ENCODE measurements at regions not wholly inside any gene's neighbourhood (a gene's known extent, or its start where the extent isn't known, plus 50 kb on each side); places are given as distances from the start of the nearest gene placed in this dataset.

DNA sequence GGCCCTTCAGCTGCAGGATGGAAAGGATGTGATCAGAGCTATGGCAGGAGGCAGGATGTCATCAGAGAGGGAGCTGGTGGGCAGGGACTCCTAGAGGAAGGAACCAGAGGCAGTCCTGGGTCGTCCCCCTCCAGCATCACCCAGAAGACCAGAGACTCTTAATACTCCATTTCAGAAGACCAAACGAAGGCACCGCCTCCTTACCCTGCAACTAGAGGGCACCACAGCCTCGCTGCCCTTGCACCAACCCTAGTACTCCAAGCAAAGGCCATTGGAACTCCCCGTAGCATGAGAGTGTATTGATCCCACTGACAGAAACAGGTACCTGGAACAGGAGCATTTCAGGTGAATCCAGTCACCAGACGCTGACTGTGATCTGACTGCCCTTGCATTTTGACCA is 598.1 kb downstream of the NPHP4 start:
- TF ChIP-seq, protein P1, sequence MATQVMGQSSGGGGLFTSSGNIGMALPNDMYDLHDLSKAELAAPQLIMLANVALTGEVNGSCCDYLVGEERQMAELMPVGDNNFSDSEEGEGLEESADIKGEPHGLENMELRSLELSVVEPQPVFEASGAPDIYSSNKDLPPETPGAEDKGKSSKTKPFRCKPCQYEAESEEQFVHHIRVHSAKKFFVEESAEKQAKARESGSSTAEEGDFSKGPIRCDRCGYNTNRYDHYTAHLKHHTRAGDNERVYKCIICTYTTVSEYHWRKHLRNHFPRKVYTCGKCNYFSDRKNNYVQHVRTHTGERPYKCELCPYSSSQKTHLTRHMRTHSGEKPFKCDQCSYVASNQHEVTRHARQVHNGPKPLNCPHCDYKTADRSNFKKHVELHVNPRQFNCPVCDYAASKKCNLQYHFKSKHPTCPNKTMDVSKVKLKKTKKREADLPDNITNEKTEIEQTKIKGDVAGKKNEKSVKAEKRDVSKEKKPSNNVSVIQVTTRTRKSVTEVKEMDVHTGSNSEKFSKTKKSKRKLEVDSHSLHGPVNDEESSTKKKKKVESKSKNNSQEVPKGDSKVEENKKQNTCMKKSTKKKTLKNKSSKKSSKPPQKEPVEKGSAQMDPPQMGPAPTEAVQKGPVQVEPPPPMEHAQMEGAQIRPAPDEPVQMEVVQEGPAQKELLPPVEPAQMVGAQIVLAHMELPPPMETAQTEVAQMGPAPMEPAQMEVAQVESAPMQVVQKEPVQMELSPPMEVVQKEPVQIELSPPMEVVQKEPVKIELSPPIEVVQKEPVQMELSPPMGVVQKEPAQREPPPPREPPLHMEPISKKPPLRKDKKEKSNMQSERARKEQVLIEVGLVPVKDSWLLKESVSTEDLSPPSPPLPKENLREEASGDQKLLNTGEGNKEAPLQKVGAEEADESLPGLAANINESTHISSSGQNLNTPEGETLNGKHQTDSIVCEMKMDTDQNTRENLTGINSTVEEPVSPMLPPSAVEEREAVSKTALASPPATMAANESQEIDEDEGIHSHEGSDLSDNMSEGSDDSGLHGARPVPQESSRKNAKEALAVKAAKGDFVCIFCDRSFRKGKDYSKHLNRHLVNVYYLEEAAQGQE (IDR thresholded peaks at IDR 0.05; ENCODE audit: low read depth): no peak
- TF ChIP-seq RAD21 (IDR thresholded peaks at IDR 0.05; ENCODE audit: low read depth): peak; percentile 42

DNA sequence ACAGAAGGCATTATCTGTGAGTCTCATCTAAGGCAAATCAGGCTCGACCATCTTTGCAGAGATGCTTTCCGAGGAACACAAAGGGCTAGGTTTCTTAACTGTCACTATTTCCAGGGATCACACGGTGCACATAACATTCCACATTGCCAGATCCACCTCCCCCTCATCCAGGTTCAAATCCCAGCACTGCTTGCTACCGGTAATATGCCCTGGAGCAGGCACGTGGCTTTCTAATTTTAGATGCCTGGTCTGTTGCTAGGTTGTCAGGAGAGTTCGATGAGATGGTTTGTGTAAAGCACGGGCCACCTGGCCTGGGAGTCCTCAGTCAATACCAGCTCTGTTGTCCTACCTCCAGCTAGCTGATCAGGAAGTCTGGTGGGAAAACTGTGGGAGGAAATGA is 598.6 kb downstream of the NPHP4 start:
- TF ChIP-seq, protein P1 (IDR thresholded peaks at IDR 0.05; ENCODE audit: low read depth): no peak
- TF ChIP-seq NFIC (IDR thresholded peaks at IDR 0.05) (no peak), EP300 (IDR thresholded peaks at IDR 0.05; ENCODE audit: borderline replicate concordance) (no peak), FOXM1 (IDR thresholded peaks at IDR 0.05; ENCODE audit: borderline replicate concordance, low read depth) (no peak), TEAD4 (IDR thresholded peaks at IDR 0.05) (no peak), YY1 (IDR thresholded peaks at IDR 0.05; ENCODE audit: low read depth) (no peak), TCF12 (IDR thresholded peaks at IDR 0.05; ENCODE audit: low read depth) (no peak), ZBTB7A (IDR thresholded peaks at IDR 0.05; ENCODE audit: low read depth) (no peak), CEBPB (IDR thresholded peaks at IDR 0.05) (no peak), EGR1 (IDR thresholded peaks at IDR 0.05) (no peak), RAD21 (IDR thresholded peaks at IDR 0.05; ENCODE audit: low read depth) (no peak), CREB1 (IDR thresholded peaks at IDR 0.05; ENCODE audit: low read depth) (no peak)
- TF ChIP-seq, protein P2, sequence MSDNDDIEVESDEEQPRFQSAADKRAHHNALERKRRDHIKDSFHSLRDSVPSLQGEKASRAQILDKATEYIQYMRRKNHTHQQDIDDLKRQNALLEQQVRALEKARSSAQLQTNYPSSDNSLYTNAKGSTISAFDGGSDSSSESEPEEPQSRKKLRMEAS (IDR thresholded peaks at IDR 0.05): no peak

DNA sequence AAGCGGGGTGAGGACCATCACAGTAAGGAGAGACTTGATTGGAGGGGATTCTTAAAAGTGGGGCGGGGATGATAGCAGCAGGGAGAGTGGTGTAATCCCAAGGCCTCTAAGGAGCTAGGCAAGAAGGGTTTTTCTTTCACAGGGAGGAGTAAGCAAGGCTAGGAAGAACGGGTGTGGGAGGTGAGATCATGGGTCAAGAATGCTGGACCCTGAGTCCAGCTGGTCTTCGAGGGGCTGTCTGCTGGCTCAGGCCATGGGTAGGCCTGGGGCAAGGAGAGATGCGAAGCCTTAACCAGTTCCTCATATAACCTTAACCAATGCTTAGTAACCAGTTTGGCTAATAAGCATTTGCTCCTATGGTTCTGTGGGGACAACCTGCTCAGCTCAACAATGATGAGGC is 599.1 kb downstream of the NPHP4 start:
- TF ChIP-seq, protein P3, sequence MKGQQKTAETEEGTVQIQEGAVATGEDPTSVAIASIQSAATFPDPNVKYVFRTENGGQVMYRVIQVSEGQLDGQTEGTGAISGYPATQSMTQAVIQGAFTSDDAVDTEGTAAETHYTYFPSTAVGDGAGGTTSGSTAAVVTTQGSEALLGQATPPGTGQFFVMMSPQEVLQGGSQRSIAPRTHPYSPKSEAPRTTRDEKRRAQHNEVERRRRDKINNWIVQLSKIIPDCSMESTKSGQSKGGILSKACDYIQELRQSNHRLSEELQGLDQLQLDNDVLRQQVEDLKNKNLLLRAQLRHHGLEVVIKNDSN (IDR thresholded peaks at IDR 0.05): no peak
- TF ChIP-seq TEAD4 (IDR thresholded peaks at IDR 0.05) (no peak), YY1 (IDR thresholded peaks at IDR 0.05; ENCODE audit: low read depth) (no peak), NFIC (IDR thresholded peaks at IDR 0.05) (no peak), EGR1 (IDR thresholded peaks at IDR 0.05) (no peak), EP300 (IDR thresholded peaks at IDR 0.05; ENCODE audit: borderline replicate concordance) (no peak), RAD21 (IDR thresholded peaks at IDR 0.05; ENCODE audit: low read depth) (no peak), TAF1 (IDR thresholded peaks at IDR 0.05; ENCODE audit: low read depth) (no peak), FOXM1 (IDR thresholded peaks at IDR 0.05; ENCODE audit: borderline replicate concordance, low read depth) (no peak), TCF12 (IDR thresholded peaks at IDR 0.05; ENCODE audit: low read depth) (no peak), ZBTB7A (IDR thresholded peaks at IDR 0.05; ENCODE audit: low read depth) (no peak), CREB1 (IDR thresholded peaks at IDR 0.05; ENCODE audit: low read depth) (no peak), CEBPB (IDR thresholded peaks at IDR 0.05) (no peak)
- TF ChIP-seq, protein P1 (IDR thresholded peaks at IDR 0.05; ENCODE audit: low read depth): no peak
- TF ChIP-seq, protein P2 (IDR thresholded peaks at IDR 0.05): no peak

DNA sequence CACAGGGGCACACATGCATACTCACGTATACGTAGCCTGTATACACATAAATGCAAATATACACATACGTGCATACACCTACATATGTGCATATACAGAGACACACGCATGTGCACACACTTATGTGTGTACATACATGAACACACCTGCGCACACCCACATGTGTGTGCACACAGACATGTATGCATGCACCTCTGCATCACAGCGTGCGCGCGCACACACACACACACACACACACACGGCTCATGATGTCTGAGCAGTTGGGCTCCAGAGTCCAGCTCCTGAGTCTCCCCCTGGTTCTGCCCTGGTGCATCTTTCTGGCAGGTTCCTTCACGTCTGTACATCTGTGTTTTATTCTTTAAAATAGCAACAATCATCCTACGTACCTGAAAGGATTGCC is 600.5 kb downstream of the NPHP4 start:
- no peak for TF ChIP-seq TCF12 (IDR thresholded peaks at IDR 0.05; ENCODE audit: low read depth)
- no peak for TF ChIP-seq EP300 (IDR thresholded peaks at IDR 0.05; ENCODE audit: borderline replicate concordance)
- TF ChIP-seq CREB1 (IDR thresholded peaks at IDR 0.05; ENCODE audit: low read depth): no peak
- no peak for TF ChIP-seq TAF1 (IDR thresholded peaks at IDR 0.05; ENCODE audit: low read depth)
- TF ChIP-seq, protein P3 (IDR thresholded peaks at IDR 0.05): no peak
- TF ChIP-seq TEAD4 (IDR thresholded peaks at IDR 0.05): no peak
- TF ChIP-seq ZBTB7A (IDR thresholded peaks at IDR 0.05; ENCODE audit: low read depth): no peak
- TF ChIP-seq YY1 (IDR thresholded peaks at IDR 0.05; ENCODE audit: low read depth): no peak
- no peak for TF ChIP-seq FOXM1 (IDR thresholded peaks at IDR 0.05; ENCODE audit: borderline replicate concordance, low read depth)
- TF ChIP-seq, protein P2 (IDR thresholded peaks at IDR 0.05): no peak
- no peak for TF ChIP-seq NFIC (IDR thresholded peaks at IDR 0.05)
- TF ChIP-seq EGR1 (IDR thresholded peaks at IDR 0.05): no peak
- TF ChIP-seq RAD21 (IDR thresholded peaks at IDR 0.05; ENCODE audit: low read depth): no peak
- TF ChIP-seq, protein P1 (IDR thresholded peaks at IDR 0.05; ENCODE audit: low read depth): no peak
- TF ChIP-seq CEBPB (IDR thresholded peaks at IDR 0.05): no peak

Data from Ishikawa (cell line).